ENCODE measurements at regions not wholly inside any gene's neighbourhood (a gene's known extent, or its start where the extent isn't known, plus 50 kb on each side); places are given as distances from the start of the nearest gene placed in this dataset.

DNA sequence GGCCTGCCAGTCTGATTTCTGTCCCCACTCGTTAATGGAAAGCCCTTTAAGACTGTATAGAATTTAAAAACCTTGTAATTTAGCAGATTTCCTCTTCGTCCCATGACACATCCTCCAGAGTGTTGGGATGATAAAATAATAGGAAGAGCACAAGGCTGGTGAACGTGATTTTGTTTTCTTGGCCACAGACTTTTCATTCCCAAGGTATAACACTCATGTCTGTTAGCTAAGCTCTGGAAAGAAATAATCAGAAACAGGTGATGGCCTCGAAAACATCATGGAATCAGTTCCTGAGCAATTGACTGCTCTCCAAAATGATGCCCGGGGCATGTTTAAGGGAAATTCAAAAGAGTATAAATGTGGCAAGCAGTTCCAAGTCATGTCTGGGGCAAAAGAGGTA lies 337.8 kb upstream of the TCF4 start:
- DNase-seq = no peak
- H3K27me3 ChIP-seq (ENCODE audit: insufficient read depth, low read depth, severe bottlenecking) = no peaks in the 10 kb centered on the region
- no peak overlapping the region for H3K27ac ChIP-seq
- H3K4me3 ChIP-seq (ENCODE audit: low read depth, low read length) = no peak overlapping the region
- H3K9me3 ChIP-seq (ENCODE audit: severe bottlenecking) = no peaks in the 10 kb centered on the region
- no peaks in the 10 kb centered on the region for H3K36me3 ChIP-seq
- TF ChIP-seq, protein P1, sequence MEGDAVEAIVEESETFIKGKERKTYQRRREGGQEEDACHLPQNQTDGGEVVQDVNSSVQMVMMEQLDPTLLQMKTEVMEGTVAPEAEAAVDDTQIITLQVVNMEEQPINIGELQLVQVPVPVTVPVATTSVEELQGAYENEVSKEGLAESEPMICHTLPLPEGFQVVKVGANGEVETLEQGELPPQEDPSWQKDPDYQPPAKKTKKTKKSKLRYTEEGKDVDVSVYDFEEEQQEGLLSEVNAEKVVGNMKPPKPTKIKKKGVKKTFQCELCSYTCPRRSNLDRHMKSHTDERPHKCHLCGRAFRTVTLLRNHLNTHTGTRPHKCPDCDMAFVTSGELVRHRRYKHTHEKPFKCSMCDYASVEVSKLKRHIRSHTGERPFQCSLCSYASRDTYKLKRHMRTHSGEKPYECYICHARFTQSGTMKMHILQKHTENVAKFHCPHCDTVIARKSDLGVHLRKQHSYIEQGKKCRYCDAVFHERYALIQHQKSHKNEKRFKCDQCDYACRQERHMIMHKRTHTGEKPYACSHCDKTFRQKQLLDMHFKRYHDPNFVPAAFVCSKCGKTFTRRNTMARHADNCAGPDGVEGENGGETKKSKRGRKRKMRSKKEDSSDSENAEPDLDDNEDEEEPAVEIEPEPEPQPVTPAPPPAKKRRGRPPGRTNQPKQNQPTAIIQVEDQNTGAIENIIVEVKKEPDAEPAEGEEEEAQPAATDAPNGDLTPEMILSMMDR (IDR thresholded peaks at IDR 0.05; ENCODE audit: low read depth, low read length) = no peak

DNA sequence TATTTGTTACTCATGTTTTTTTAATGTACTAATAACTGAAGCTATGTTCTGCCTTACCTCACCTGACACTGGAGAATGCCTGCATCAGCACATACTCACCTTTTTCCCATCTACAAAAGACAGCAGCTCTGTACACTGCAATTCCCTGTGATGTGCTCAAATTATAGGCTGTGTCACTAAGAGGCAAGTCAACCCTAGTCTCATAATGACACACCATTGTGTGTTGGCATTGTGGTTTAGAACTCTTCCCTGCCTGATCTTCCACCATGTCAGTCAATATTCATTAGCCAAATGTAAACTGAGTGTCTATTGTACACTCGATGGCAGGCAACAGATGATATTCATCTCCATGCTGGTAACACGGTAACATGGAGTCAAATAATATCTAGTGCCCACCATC lies 332.1 kb upstream of the TCF4 start:
- Histone ChIP-seq H3K4me3 (ENCODE audit: low read depth, low read length) (no peak overlapping the region), H3K27ac (no peak overlapping the region), H3K36me3 (no peaks in the 10 kb centered on the region), H3K9me3 (ENCODE audit: severe bottlenecking) (peaks cover 4% of the 10 kb centered on the region), H3K27me3 (ENCODE audit: insufficient read depth, low read depth, severe bottlenecking) (no peaks in the 10 kb centered on the region)
- DNase-seq = no peak
- TF ChIP-seq, protein P1 (IDR thresholded peaks at IDR 0.05; ENCODE audit: low read depth, low read length) = no peak

DNA sequence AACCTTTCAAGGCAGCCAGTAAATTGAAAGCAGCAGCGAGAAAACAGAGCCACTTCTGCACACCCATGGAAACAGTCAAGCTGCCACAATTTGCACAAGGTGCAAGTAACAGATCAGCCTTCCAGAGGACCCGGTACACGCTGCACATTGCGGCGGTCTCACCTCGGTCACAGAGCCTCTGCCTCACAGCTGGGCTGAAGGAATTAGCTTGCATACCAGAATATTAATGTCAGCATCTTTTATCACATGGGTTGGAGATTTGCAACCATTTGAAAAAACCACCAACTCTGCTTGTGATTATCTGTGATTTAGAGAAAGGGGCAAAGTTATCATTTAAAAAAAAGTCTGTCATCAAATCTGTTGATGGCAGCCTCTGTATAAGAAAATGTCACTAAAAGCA lies 330.5 kb upstream of the TCF4 start:
- TF ChIP-seq, protein P1 (IDR thresholded peaks at IDR 0.05; ENCODE audit: low read depth, low read length) = no peak
- no peak for DNase-seq
- Histone ChIP-seq H3K4me3 (ENCODE audit: low read depth, low read length) (no peak overlapping the region), H3K27ac (no peak overlapping the region), H3K36me3 (no peaks in the 10 kb centered on the region), H3K9me3 (ENCODE audit: severe bottlenecking) (peaks cover 4% of the 10 kb centered on the region), H3K27me3 (ENCODE audit: insufficient read depth, low read depth, severe bottlenecking) (no peaks in the 10 kb centered on the region)

DNA sequence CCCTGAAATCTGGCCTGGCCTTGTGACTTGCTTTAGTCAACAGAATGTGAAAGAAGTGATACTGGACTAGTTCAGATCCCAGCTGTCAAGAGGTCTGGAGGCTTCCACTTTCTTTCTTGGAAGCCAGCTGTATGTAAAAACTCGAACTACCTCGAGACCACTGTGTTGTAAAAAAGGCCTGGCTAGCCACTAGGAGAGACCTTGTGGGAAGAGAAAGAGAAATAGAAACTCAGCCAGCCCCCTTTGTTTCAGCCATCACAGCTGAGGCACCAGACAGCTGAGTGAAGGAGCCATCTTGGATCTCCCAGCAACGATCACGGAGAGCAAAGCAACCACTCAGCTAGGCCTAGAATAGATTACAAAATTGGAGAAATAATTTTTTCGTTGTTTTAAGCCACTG lies 324.9 kb upstream of the TCF4 start:
- no peak overlapping the region for H3K27ac ChIP-seq
- H3K27me3 ChIP-seq (ENCODE audit: insufficient read depth, low read depth, severe bottlenecking) = no peaks in the 10 kb centered on the region
- TF ChIP-seq, protein P1 (IDR thresholded peaks at IDR 0.05; ENCODE audit: low read depth, low read length) = no peak
- no peaks in the 10 kb centered on the region for H3K36me3 ChIP-seq
- H3K4me3 ChIP-seq (ENCODE audit: low read depth, low read length) = no peak overlapping the region
- H3K9me3 ChIP-seq (ENCODE audit: severe bottlenecking) = peaks cover 4% of the 10 kb centered on the region
- no peak for DNase-seq

DNA sequence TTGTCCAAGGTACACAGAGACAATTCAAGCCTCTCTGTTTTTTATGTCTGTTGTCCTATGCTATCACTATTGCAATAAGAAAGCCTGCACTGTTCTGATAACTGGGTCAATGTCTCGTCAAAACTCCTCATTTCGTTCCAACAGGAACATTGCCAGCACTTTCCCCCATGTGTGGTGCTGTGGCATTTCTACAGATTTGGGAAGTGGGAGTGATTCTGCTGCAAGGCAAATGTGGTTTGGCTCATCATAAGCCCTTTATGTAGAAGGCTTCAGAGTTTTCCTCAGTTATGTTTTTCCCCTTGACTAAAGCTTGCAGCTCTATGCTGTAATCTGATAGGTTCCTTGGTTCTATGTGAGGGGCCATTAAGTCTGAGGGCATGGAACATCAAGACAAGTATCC lies 324.1 kb upstream of the TCF4 start:
- H3K4me3 ChIP-seq (ENCODE audit: low read depth, low read length) = no peak overlapping the region
- TF ChIP-seq, protein P1 (IDR thresholded peaks at IDR 0.05; ENCODE audit: low read depth, low read length) = no peak
- no peaks in the 10 kb centered on the region for H3K27me3 ChIP-seq (ENCODE audit: insufficient read depth, low read depth, severe bottlenecking)
- H3K9me3 ChIP-seq (ENCODE audit: severe bottlenecking) = peaks cover 1% of the 10 kb centered on the region
- no peak overlapping the region for H3K27ac ChIP-seq
- no peaks in the 10 kb centered on the region for H3K36me3 ChIP-seq
- no peak for DNase-seq

DNA sequence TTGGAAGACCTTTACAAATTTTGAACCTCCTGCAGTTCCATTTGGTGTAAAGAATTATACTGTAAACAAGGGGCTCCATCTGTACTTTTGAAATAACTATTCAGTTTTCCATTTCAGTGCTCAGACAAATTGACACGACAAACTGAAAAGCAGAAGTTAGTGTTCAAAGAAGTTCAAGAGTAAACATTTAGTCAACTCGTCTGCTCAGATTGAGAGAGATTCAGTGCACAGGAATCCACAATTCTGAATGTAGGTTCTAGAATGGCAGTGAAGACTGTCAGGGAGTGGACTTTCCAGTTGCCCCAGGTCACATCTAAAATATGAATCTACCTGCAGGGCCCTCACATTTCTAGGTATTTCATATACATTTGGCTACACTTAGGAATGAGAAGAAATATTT lies 322.3 kb upstream of the TCF4 start:
- H3K9me3 ChIP-seq (ENCODE audit: severe bottlenecking) = no peaks in the 10 kb centered on the region
- no peaks in the 10 kb centered on the region for H3K36me3 ChIP-seq
- no peak for DNase-seq
- no peak overlapping the region for H3K4me3 ChIP-seq (ENCODE audit: low read depth, low read length)
- TF ChIP-seq, protein P1 (IDR thresholded peaks at IDR 0.05; ENCODE audit: low read depth, low read length) = no peak
- H3K27me3 ChIP-seq (ENCODE audit: insufficient read depth, low read depth, severe bottlenecking) = no peaks in the 10 kb centered on the region
- H3K27ac ChIP-seq = no peak overlapping the region
